GM18870 (cell line): ENCODE measurements at regions not wholly inside any gene's neighbourhood (a gene's known extent, or its start where the extent isn't known, plus 50 kb on each side); places are given as distances from the start of the nearest gene placed in this dataset.
"Not testable (repeated sequence)": the region's sequence is repeated elsewhere in the genome, so short reads cannot be mapped to it uniquely, and the experiment has no call there.

Experiments used
- ATAC-seq: cut with Tn5 transposase; IDR thresholded peaks from one replicate; pipeline ENCODE4 v1.9.1; 2021; ENCODE audit warnings: moderate library complexity; ENCODE audit not compliant: unreplicated experiment

DNA sequence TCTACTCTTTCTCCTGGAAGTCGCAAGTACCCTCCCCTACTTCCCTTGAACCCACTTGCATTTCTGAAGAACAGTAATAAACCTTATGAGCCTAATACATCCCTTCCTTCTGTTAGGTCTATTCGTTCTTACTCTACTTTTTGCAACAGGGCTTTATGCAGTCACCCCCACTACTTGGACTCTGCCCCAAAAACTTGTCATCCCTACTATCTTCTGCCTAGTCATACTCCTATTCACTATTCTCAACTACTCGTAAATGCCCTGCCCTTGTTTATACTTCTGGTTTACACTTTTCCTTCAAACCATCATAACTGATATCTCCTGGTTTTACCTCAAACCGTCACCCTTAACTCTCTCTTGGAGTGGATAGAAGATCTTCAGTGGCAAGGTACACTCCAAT, 55.2 kb upstream of the SLIT2 start:
- ATAC-seq: no peak

- ATAC-seq: no peak
Observed at GRCh38 chr4:20195071-20195885, 56.4 kb upstream of the SLIT2 start.

DNA sequence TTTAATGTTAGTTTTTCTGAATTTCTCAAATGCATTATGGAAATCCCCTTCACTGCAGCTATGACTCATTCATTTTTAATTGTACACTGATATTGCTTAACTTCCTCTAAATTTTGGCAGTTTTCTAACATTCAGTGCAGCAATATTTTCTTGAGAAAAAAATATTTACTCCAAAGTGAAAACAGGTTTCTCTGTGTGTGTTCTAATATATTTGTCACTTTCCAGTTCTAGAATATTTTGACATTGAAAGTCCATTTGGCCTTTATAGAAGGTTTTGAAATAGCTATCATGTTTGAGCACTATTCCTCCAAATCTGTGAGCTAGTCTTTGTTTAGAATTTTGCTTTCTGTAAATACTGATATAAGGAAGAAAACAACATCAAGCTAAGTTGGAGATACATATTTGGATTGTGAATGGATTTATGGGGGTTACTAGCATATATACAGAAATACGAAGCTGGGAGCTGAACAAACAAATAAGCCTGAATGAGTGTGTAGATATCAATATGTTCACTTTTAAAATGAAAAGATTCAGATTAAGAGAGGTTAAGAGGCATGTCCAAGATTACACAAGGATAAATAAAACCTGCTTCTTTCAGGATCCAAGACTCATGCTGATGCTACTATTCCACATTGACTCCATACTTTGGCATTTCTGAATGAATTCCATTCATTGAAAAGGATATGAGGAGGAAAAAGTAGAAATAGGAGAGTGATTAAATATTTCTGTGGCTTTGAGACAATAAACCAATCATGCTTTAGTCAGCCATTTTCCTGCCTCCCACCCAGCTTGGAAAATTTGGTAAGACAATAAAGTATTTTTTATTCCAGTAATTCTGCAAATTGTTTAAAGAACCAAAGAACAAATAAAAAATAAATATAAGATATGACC, 57.3 kb upstream of the SLIT2 start:
- no peak for ATAC-seq

DNA sequence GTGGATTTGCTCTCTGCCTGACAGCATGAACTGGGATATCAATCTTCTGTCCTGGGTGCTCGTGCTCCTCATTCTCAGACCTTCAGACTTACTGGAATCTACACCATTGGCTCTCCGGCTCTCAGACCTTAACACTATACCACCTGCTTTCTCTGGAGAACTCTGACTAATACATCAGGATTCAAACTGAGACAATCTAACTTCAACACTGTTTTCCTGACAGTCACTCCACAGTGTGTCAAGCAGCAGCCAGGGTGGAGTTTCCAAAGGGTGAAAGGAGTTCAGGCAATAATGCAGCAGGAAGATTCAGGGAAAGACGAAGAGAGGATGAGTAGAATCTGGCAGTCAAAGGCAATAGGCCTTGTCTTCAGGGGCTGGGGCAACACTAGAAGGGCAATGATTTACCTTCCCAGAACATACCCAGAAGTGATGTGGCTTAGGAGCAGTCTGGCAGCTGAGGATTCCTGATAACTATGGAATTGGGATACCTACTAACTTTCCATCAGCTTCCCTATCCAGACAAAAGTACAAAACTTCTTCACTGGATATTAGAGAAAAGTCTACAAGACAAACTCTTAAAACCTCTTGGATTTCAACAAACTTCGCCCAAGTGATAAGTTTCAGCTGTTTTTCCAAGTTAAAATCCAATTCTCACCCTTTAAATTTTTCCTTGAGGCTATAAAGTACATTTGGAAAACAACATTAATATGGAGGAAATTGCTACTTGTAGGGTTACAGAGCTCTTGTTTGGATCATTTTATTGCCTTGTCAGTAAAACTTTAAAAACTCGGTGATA, 58.4 kb upstream of the SLIT2 start:
- ATAC-seq: no peak

- no peak for ATAC-seq
Observed at GRCh38 chr4:20192736-20193135, 59.0 kb upstream of the SLIT2 start.

DNA sequence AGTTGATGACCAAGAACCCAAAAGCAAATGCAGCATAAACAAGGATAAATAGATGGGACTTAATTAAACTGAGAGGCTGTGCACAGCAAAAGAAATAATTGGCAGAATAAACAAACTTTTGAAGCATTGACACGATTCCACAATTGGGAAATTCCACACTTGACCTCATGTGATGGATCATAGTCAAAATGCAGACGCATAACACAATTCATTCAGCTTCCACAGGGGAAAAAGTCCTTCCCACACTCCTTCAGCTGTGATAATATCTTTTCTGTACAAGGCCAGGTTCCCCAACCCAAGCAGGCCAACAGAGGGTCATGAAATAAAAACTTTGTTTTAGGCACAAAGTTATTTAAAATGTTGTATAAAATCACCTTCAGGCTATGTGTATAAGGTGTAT, 66.6 kb upstream of the SLIT2 start:
- ATAC-seq: no peak

- ATAC-seq: not testable (repeated sequence)
Observed at GRCh38 chr4:20183131-20183530, 68.6 kb upstream of the SLIT2 start.

DNA sequence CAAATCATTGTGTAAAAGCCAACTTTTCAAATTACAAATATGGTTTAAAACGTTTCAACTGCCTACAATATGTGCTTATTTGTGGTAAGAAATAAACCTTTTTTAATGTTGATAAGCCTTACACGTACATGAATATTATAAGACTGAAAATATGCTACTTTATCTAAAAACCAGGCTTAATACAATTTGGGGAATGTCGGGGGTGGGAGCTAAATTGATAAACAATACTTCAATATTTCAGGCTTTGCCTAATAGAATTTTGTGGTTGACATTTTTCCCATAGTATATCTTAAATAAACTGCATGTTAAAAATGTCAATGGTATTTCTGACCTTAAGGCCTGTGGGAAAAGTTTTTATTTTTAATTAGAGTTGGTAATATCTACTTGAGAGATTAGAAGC, 69.8 kb upstream of the SLIT2 start:
- ATAC-seq: no peak

DNA sequence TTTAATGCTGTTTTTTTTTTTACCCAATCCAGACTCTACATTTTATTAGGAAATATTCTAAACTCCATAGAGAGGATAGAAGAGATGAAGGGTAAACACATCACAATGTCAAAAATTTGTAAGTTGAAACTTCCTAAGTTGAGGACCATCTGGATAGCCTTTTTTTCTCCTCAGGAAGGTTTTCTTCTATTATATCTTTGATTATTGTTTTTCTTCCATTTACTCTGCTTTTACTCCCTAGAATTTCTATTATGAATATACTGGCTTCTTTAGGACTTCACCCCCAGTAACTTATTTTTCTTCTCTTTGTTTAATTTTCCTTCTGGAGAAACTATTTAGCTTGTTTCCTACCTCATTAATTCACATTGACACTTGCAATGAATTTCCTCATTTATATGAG, 71.2 kb upstream of the SLIT2 start:
- no peak for ATAC-seq

GRCh38 chr4:20178902-20179576, 72.7 kb upstream of the SLIT2 start:
- ATAC-seq: no peak

GRCh38 chr4:20176881-20177280, 74.8 kb upstream of the SLIT2 start:
- no peak for ATAC-seq

DNA sequence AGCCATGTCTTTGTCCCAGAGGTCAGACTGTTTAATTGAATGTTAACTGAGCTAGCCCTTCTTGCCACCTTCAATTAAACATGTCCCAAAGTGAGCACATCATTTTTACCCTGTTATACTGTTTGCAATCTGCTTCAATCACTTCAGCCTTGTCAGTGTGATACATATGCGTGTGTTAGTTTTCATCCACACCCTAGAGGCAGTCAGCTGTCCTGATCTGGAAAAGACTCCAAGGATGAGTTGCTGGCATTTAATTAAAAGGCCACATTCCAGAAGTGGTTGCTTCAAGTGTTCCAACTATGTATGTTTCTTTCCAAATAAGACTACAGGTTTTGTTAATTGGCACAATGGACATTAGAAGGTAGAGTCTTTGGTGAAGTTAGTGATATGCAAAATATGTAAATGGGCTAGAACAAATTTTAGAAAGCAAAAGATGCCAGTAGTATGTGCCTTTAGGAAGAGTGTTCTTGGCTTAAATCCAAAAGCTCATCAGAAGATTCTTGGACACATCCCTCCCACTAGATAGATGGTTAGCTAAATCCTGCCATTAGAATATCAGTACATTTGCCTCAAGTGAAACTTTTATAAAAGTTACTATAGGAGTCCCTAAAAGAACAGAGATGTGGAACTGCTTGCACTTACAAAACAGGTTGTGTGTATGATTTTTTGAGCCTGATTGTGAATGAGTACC, 79.5 kb upstream of the SLIT2 start:
- ATAC-seq: no peak

- no peak for ATAC-seq
Observed at GRCh38 chr4:20166544-20166943, 85.2 kb upstream of the SLIT2 start.

DNA sequence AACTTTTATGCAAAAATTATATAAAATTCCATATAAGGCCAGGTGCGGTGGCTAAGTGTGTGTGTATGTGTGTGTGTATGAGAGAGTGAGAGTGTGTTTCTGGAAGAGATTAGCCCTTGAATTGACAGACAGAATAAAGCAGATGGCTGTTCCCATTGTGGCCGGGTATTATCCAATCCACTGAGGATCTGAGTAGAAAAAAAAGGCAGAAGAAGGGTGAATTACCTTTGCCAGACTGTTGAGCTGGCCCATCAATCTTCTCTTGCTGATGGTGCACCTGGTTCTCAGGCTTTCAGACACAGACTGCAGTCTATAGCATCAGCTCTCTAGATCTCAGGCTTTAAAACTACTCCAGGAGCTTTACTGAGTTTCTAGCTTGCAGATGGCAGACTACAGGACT, 92.2 kb upstream of the SLIT2 start:
- ATAC-seq: no peak

DNA sequence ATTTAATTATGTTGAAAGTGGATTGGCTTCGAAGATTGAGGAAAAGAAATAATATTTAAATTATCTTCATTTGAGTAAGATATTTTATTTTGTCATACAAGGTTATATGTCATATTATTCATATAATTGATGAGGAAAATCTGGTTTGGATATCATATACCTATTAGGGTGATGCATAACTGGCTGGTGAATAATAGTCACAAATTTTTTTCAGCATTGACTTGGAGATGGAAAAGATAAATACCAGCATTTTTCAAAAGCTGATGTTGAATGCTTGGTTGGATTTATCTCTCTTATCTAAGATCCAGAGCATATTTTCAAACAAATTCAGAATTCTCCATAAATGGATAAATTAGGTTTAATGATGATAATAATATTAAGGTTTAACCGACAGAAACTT, 93.5 kb upstream of the SLIT2 start:
- no peak for ATAC-seq

DNA sequence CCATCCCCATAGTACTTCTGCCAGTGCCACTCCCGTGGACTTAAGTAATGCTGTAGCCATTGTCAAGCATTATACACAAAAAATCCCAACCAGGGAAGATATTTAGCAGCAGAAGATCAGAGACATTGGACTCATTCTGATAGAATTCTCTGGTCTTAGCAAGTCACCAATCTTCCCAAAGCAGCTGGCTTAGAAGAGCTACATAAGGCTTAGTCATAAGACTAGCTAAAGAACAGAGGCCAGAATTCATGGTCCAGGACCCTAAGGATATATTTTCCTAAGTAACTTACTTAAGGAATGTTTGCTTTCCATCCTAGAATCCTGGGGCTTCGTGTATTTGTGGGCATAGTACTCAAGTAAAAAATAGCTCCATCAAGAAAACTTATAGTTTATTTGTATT, 100.3 kb upstream of the SLIT2 start:
- no peak for ATAC-seq

- ATAC-seq: not testable (repeated sequence)
Observed at GRCh38 chr4:20149143-20149542, 102.6 kb upstream of the SLIT2 start.

DNA sequence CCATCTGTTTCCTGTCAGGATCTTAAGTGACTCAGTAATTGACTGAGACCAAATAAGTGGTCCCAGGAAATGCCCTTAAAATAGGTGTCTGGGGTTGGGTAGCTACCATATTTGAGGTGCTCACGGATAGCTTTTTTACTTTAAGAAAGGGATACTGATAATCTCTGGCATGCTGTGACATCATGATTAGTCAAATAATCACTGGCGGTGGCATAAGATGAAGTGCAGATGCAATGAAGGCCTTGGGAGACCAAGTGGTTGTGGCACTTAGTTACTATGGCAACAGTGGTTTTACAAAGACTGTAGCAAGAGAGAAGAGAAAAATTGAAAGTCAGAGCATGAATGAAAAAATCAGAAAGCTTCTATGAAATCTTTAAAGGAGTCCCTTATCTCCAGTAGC, 114.5 kb upstream of the SLIT2 start:
- no peak for ATAC-seq

- no peak for ATAC-seq
Observed at GRCh38 chr4:20127626-20128025, 124.1 kb upstream of the SLIT2 start.

DNA sequence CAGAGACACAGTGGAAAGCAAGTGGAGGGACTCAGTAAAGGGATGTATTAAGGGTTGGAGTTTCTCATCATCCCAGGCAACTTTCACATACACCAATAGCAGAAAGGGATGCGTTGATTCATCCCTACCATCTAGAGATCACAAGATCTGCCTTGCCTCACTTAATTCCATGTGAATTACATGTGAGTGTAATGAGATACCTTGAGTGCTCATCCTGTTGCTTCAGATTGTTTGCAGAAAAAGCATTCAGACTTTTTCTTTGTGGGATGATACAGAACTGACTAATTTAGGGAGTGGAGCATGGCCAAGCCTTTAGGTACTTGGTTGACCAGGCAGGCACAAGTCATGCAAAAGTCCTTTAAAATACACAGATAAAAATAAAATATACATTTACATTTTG, 124.8 kb upstream of the SLIT2 start:
- ATAC-seq: no peak
